ENCODE measurements at regions not wholly inside any gene's neighbourhood (a gene's known extent, or its start where the extent isn't known, plus 50 kb on each side); places are given as distances from the start of the nearest gene placed in this dataset.

DNA sequence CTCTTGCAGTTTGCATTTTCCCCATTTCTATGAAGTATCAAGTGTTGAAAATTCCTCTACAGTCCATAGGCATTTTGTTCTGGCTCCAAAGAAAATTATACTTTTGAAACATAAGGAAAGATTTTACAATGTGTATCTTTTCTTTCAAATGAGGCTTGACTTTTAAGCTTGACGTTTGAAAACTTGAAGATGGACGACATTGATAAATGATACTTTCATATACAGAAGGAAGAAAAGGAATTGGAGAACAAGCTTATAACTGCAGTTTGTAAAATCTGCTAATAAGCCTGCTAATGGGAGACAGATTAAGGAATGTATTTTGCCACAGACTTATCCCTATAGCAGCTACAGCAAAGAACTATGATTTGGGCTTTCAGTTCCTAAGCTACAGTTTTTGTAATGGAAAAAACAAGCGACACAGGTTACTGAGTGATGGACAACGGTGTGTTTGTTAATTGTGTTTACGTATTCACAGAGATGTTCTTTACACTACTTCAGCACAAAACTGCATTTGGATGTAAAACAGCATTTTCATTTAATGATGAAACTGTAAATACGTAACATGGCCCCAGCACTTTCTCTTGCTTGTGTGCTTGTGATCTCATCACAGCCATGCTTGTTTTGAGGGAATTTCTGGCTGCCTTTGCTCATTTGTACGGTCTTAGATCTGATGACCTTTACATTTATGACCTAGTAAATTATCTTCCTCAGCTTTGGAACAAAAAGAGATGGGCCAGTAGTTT, 83.2 kb upstream of the FAT1 start:
- Mint-ChIP-seq H3K4me1 (no peaks in the 10 kb centered on the region), H3K27ac (no peak overlapping the region), H3K9me3 (peaks cover 0 to 4% (median 0%) of the 10 kb centered on the region in 9 donors), H3K4me3 (no peak overlapping the region), H3K27me3 (no peaks in the 10 kb centered on the region), H3K36me3 (no peaks in the 10 kb centered on the region)
- POLR2A ChIA-PET = no interaction called here
- DNase-seq (no peak), ATAC-seq (no peak)

GRCh38 chr4:186807808-186808629, 84.4 kb upstream of the FAT1 start:
- H3K9me3 Mint-ChIP-seq = peaks cover 0 to 4% (median 0%) of the 10 kb centered on the region in 9 donors
- H3K36me3 Mint-ChIP-seq = peaks cover 0 to 5% (median 0%) of the 10 kb centered on the region in 3 donors
- POLR2A ChIA-PET = no interaction called here
- no peak for ATAC-seq
- no peaks in the 10 kb centered on the region for H3K27me3 Mint-ChIP-seq
- no peaks in the 10 kb centered on the region for H3K4me1 Mint-ChIP-seq
- H3K4me3 Mint-ChIP-seq = no peak overlapping the region
- DNase-seq = no peak
- no peak overlapping the region for H3K27ac Mint-ChIP-seq

GRCh38 chr4:186808630-186809018, 85.0 kb upstream of the FAT1 start:
- H3K4me3 Mint-ChIP-seq = no peak overlapping the region
- POLR2A ChIA-PET = no interaction called here
- H3K27ac Mint-ChIP-seq = no peak overlapping the region
- no peak for ATAC-seq
- no peak for DNase-seq
- H3K9me3 Mint-ChIP-seq = peaks cover 0 to 4% (median 0%) of the 10 kb centered on the region in 9 donors
- no peaks in the 10 kb centered on the region for H3K27me3 Mint-ChIP-seq
- peaks cover 0 to 5% (median 0%) of the 10 kb centered on the region in 3 donors for H3K36me3 Mint-ChIP-seq
- H3K4me1 Mint-ChIP-seq = no peaks in the 10 kb centered on the region

DNA sequence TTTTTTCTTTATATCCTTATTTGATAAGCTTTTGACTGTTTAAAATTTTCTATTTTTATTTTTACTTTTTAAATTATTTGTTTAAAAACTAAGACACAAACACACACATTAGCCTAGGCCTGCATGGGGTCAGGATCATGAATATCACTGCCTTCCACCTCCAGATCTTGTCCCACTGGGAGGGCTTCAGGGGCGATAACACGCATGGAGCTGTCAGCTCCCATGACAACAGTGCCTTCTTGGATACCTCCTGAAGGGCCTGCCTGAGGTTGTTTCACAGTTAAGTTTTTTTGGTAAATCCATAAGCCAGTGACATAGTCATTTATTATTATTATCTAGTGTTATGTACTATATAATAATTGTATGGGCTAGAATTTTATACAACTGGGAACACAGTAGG, 85.4 kb upstream of the FAT1 start:
- peaks cover 0 to 3% (median 0%) of the 10 kb centered on the region in 9 donors for H3K9me3 Mint-ChIP-seq
- no peaks in the 10 kb centered on the region for H3K4me1 Mint-ChIP-seq
- POLR2A ChIA-PET = no interaction called here
- H3K27me3 Mint-ChIP-seq = no peaks in the 10 kb centered on the region
- ATAC-seq (no peak), DNase-seq (no peak)
- no peak overlapping the region for H3K27ac Mint-ChIP-seq
- H3K4me3 Mint-ChIP-seq = no peak overlapping the region
- peaks cover 0 to 5% (median 0%) of the 10 kb centered on the region in 3 donors for H3K36me3 Mint-ChIP-seq

GRCh38 chr4:186810613-186811150, 87.0 kb upstream of the FAT1 start:
- Mint-ChIP-seq H3K4me1 (no peaks in the 10 kb centered on the region), H3K9me3 (peaks cover 0 to 3% (median 0%) of the 10 kb centered on the region in 9 donors), H3K27ac (no peak overlapping the region), H3K36me3 (peaks cover 0 to 5% (median 0%) of the 10 kb centered on the region in 3 donors), H3K27me3 (no peaks in the 10 kb centered on the region), H3K4me3 (no peak overlapping the region)
- DNase-seq = no peak
- POLR2A ChIA-PET = no interaction called here
- no peak for ATAC-seq

DNA sequence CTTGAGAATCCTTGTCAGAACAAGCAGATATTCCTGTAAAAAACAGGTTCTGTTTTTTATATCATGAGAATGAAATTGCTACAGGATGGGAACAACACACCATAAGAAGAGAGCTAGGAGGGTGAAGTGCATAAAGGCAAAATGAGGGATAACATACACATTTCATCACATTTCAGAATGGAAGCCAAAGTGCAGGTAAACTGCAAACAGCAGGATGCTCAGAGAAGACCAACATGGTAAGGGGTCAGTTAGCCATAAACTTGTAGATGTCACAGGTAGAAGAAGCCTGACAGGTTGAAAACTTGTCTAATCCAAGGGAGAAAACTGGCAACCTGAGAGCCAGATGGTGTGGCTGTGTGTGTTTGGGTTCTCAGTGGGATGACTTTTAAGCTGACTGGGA, 88.9 kb upstream of the FAT1 start:
- H3K4me1 Mint-ChIP-seq = no peaks in the 10 kb centered on the region
- H3K27me3 Mint-ChIP-seq = no peaks in the 10 kb centered on the region
- no peak overlapping the region for H3K27ac Mint-ChIP-seq
- H3K4me3 Mint-ChIP-seq = no peak overlapping the region
- peaks cover 0 to 5% (median 0%) of the 10 kb centered on the region in 3 donors for H3K36me3 Mint-ChIP-seq
- DNase-seq (no peak), ATAC-seq (no peak)
- POLR2A ChIA-PET = no interaction called here
- H3K9me3 Mint-ChIP-seq = peaks cover 0 to 3% (median 0%) of the 10 kb centered on the region in 9 donors

DNA sequence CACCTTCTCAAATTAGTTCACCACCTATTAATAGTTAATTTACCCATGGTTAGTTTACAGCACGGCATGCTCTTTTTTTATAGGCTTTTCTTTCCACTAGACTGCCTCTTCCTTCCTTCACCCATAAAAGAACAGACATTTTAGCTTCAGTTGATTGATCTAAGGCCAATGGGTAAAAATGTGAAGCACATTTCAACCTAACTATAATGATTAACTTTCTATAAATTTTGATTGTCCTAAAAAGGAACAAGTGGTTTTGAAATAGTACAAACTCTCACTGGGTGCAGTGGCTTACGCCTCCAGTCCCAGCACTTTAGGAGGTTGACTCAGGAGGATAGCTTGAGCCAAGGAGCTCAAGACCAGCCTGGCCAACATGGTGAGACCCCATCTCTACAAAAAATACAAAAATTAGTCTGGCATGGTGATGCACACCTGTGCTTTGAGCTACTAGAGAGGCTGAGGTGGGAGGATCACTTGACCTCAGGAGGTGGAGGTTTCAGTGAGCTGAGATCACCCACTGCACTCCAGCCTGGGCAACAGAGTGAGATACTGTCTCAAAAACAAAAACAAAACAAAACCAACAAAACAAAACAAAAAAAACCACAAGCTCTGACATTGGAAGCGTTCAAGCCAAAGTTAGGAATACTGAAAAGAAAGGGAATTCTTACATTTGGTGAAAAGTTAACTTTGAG, 89.9 kb upstream of the FAT1 start:
- H3K36me3 Mint-ChIP-seq = peaks cover 0 to 5% (median 0%) of the 10 kb centered on the region in 3 donors
- H3K4me3 Mint-ChIP-seq = no peak overlapping the region
- ATAC-seq (no peak), DNase-seq (no peak)
- POLR2A ChIA-PET = no interaction called here
- H3K27ac Mint-ChIP-seq = no peak overlapping the region
- H3K9me3 Mint-ChIP-seq = peaks cover 0 to 3% (median 0%) of the 10 kb centered on the region in 9 donors
- no peaks in the 10 kb centered on the region for H3K27me3 Mint-ChIP-seq
- no peaks in the 10 kb centered on the region for H3K4me1 Mint-ChIP-seq

DNA sequence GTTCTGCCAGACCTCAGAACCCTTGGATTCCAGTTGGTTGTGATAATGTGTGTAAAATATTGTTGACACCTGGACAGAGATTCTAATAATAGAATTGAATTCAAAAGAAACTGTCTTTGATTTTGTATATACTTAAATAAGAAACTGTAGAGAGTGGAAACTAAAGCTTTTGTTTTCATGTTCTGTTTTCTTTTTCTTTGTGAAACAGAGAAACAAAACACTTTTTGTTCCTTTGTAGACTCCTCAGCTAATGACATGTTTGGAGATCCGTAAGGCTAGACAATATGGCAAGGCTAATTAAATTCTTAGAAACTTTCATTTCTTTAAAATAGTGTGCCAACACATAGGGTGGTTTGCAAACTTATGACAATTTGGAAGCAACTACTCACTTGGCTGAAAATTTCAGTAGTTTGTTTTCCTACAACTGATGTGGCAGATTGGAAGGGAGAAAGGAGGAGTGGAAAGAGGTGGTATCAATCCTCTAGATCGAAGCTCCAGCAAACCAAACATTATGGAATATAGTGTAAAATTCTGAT, 90.9 kb upstream of the FAT1 start:
- Mint-ChIP-seq H3K9me3 (peaks cover 0 to 3% (median 0%) of the 10 kb centered on the region in 9 donors), H3K27ac (no peak overlapping the region), H3K27me3 (no peaks in the 10 kb centered on the region), H3K36me3 (peaks cover 0 to 5% (median 0%) of the 10 kb centered on the region in 3 donors), H3K4me1 (no peaks in the 10 kb centered on the region), H3K4me3 (no peak overlapping the region)
- POLR2A ChIA-PET = no interaction called here
- DNase-seq (no peak), ATAC-seq (no peak)

DNA sequence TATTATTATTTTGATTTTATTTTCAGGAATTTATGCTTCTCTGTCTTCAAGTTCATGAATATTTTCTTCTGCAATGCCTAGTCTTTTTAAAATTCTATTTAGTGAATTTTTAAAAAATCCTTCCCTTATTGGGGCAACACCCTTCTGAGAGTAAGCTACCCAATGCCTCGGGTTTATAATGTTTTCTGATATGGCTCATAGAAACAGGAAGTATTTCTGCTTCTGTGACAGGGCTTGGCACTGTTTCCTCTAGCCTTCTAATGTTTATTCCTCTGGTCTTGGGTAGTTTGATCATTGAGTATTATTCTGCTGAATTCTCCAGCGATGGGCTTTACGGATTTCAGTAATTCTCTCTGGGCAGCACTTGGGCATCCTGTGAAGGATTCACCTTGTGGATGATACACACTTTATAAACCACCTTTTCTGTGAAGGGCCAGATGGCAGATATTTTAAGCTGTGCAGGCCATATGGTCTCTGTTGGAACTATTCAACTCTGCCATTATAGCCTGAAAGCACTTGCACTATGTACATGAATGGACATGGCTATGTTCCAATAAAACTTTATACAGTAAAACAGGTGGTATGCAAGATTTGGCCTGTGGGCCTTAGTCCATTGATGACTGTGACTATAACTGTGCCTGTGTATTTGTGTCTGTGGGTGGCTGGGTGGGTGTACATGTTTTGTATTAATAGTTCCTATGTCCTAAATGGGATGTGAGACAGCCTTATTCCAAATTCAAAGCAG, 95.9 kb upstream of the FAT1 start:
- Mint-ChIP-seq H3K27me3 (peaks cover 0 to 7% (median 0%) of the 10 kb centered on the region in 5 donors), H3K9me3 (peaks cover 0 to 10% (median 2%) of the 10 kb centered on the region in 9 donors), H3K27ac (no peak overlapping the region), H3K4me1 (no peaks in the 10 kb centered on the region), H3K4me3 (no peak overlapping the region), H3K36me3 (no peaks in the 10 kb centered on the region)
- POLR2A ChIA-PET = no interaction called here
- ATAC-seq (no peak), DNase-seq (no peak)

DNA sequence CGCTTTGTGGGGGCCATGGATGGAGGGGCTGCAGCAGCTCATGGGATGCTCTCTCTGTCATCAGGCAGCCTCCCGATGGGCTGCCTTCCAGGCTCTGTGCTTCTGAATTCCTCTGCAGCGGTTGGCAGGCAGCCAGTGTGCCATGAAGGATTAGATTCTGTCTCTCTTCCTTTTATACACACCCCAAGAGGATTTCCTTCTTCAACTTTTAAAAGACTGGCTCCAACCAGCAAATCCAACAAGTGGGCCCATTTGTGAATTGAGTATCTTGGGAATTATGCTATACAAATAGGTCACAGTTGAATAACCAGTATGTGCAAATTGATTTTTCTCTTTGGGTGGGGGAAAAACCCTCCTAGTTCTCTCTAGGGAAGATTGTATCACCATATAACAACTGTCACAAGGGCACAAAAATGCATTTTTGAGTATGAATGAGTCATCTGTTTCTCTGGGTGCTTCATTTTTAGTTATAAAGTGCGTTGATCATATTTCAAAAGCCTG, 96.8 kb upstream of the FAT1 start:
- ATAC-seq = no peak
- Mint-ChIP-seq H3K36me3 (no peaks in the 10 kb centered on the region), H3K27ac (no peak overlapping the region), H3K9me3 (peaks cover 0 to 10% (median 2%) of the 10 kb centered on the region in 9 donors), H3K27me3 (peaks cover 0 to 7% (median 0%) of the 10 kb centered on the region in 5 donors), H3K4me1 (no peaks in the 10 kb centered on the region), H3K4me3 (no peak overlapping the region)
- POLR2A ChIA-PET = no interaction called here
- no peak for DNase-seq

- peaks cover 0 to 18% (median 0%) of the 10 kb centered on the region in 9 donors for H3K9me3 Mint-ChIP-seq
- POLR2A ChIA-PET = no interaction called here
- H3K27ac Mint-ChIP-seq = no peak overlapping the region
- no peaks in the 10 kb centered on the region for H3K4me1 Mint-ChIP-seq
- no peaks in the 10 kb centered on the region for H3K36me3 Mint-ChIP-seq
- ATAC-seq (no peak), DNase-seq (no peak)
- peaks cover 0 to 7% (median 0%) of the 10 kb centered on the region in 5 donors for H3K27me3 Mint-ChIP-seq
- no peak overlapping the region for H3K4me3 Mint-ChIP-seq
These were observed 100.3 kb upstream of the FAT1 start for GRCh38 chr4:186823989-186824388.

- no peaks in the 10 kb centered on the region for H3K36me3 Mint-ChIP-seq
- H3K4me3 Mint-ChIP-seq = no peak overlapping the region
- H3K9me3 Mint-ChIP-seq = peaks cover 0 to 23% (median 4%) of the 10 kb centered on the region in 9 donors
- no peaks in the 10 kb centered on the region for H3K4me1 Mint-ChIP-seq
- ATAC-seq = no peak
- H3K27me3 Mint-ChIP-seq = peaks cover 0 to 7% (median 0%) of the 10 kb centered on the region in 5 donors
- POLR2A ChIA-PET = no interaction called here
- no peak for DNase-seq
- no peak overlapping the region for H3K27ac Mint-ChIP-seq
These were observed 101.4 kb upstream of the FAT1 start for GRCh38 chr4:186825069-186825468.
